DOHH2 (cell line): ENCODE measurements at regions not wholly inside any gene's neighbourhood (a gene's known extent, or its start where the extent isn't known, plus 50 kb on each side); places are given as distances from the start of the nearest gene placed in this dataset.
A peak's percentile ranks its signal among the peaks of the same experiment; 100 is the strongest.

Experiments
- H3F3A ChIP-seq: fragments of 200-600 bp; sonication (generic), shearing (Covaris generic); 2 replicates; pipeline ENCODE4 v1.6.0; 2016; ENCODE audit warnings: antibody characterized with exemption, mild to moderate bottlenecking; ENCODE audit not compliant: control insufficient read depth, insufficient read depth
- H3K27ac ChIP-seq: fragments of 200-600 bp; sonication (generic); 2 replicates; pipeline ENCODE4 v1.5.1; 2014; ENCODE audit warnings: low read depth, mild to moderate bottlenecking, low read length, moderate library complexity
- H3K27me3 ChIP-seq: fragments of 200-600 bp; sonication (generic); 2 replicates; pipeline ENCODE4 v1.6.1; 2014; ENCODE audit warnings: mild to moderate bottlenecking, low read length, mixed read lengths; ENCODE audit not compliant: control insufficient read depth
- H3K36me3 ChIP-seq: fragments of 200-600 bp; sonication (generic); 2 replicates; pipeline ENCODE4 v1.6.1; 2014; ENCODE audit warnings: mild to moderate bottlenecking, low read length, moderate library complexity, mixed read lengths; ENCODE audit not compliant: control insufficient read depth
- H3K4me1 ChIP-seq: fragments of 200-600 bp; sonication (generic); 2 replicates; pipeline ENCODE4 v1.6.1; 2014; ENCODE audit warnings: mild to moderate bottlenecking, low read length, mixed read lengths; ENCODE audit not compliant: control insufficient read depth
- H3K4me2 ChIP-seq: fragments of 200-600 bp; sonication (generic); 2 replicates; pipeline ENCODE4 v1.6.0; 2014; ENCODE audit warnings: mild to moderate bottlenecking, low read length, moderate library complexity
- H3K4me3 ChIP-seq: fragments of 200-600 bp; sonication (generic); 2 replicates; pipeline ENCODE4 v1.5.1; 2014; ENCODE audit warnings: mild to moderate bottlenecking, low read length, mixed read lengths
- H3K79me2 ChIP-seq: fragments of 200-600 bp; sonication (generic); 2 replicates; pipeline ENCODE4 v1.6.1; 2014; ENCODE audit warnings: mild to moderate bottlenecking, low read length, mixed read lengths; ENCODE audit not compliant: control insufficient read depth
- H3K9me2 ChIP-seq: fragments of 200-600 bp; sonication (generic); replicated peaks from 2 replicates; pipeline ENCODE4 v1.6.1; 2014; ENCODE audit warnings: mild to moderate bottlenecking, low read length, mixed read lengths; ENCODE audit not compliant: control insufficient read depth
- H3K9me3 ChIP-seq: fragments of 200-600 bp; sonication (generic); 2 replicates; pipeline ENCODE4 v1.6.1; 2014; ENCODE audit warnings: antibody characterized with exemption, low read length, mixed read lengths; ENCODE audit not compliant: control insufficient read depth, insufficient read depth
- H4K20me1 ChIP-seq: fragments of 200-600 bp; sonication (generic); 2 replicates; pipeline ENCODE4 v1.6.0; 2014; ENCODE audit warnings: low read depth, mild to moderate bottlenecking, antibody characterized with exemption, low read length, moderate library complexity; ENCODE audit not compliant: control insufficient read depth, insufficient read depth
- EZH2phosphoT487 ChIP-seq: fragments of 200-600 bp; sonication (generic); IDR thresholded peaks from 2 replicates; pipeline ENCODE4 v1.6.1; 2017; ENCODE audit warnings: borderline replicate concordance, mild to moderate bottlenecking, antibody characterized with exemption, low read length, moderate library complexity, mixed read lengths
- TF ChIP-seq, protein P1 (sequence below): fragments of 200-600 bp; sonication (generic); IDR thresholded peaks from one replicate; pipeline ENCODE4 v1.5.1; 2014; ENCODE audit warnings: antibody characterized with exemption, mild to moderate bottlenecking, low read depth, low read length; ENCODE audit not compliant: poor library complexity, severe bottlenecking

- Histone ChIP-seq H3K36me3 (no peaks in the 10 kb centered on the region), H3K4me1 (no peaks in the 10 kb centered on the region), H3K4me3 (no peak overlapping the region), H3K27ac (no peak overlapping the region), H3K79me2 (no peaks in the 10 kb centered on the region), H3K9me3 (no peaks in the 10 kb centered on the region), H4K20me1 (no peaks in the 10 kb centered on the region), H3K9me2 (no peaks in the 10 kb centered on the region), H3K27me3 (no peaks in the 10 kb centered on the region), H3K4me2 (no peak overlapping the region), H3F3A (no peaks in the 10 kb centered on the region)
- no peak for TF ChIP-seq EZH2phosphoT487
- TF ChIP-seq, protein P1, sequence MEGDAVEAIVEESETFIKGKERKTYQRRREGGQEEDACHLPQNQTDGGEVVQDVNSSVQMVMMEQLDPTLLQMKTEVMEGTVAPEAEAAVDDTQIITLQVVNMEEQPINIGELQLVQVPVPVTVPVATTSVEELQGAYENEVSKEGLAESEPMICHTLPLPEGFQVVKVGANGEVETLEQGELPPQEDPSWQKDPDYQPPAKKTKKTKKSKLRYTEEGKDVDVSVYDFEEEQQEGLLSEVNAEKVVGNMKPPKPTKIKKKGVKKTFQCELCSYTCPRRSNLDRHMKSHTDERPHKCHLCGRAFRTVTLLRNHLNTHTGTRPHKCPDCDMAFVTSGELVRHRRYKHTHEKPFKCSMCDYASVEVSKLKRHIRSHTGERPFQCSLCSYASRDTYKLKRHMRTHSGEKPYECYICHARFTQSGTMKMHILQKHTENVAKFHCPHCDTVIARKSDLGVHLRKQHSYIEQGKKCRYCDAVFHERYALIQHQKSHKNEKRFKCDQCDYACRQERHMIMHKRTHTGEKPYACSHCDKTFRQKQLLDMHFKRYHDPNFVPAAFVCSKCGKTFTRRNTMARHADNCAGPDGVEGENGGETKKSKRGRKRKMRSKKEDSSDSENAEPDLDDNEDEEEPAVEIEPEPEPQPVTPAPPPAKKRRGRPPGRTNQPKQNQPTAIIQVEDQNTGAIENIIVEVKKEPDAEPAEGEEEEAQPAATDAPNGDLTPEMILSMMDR, result peak; percentile 30
Measured at GRCh38 chr7:8991159-8991558, 557.8 kb downstream of the NXPH1 start.

DNA sequence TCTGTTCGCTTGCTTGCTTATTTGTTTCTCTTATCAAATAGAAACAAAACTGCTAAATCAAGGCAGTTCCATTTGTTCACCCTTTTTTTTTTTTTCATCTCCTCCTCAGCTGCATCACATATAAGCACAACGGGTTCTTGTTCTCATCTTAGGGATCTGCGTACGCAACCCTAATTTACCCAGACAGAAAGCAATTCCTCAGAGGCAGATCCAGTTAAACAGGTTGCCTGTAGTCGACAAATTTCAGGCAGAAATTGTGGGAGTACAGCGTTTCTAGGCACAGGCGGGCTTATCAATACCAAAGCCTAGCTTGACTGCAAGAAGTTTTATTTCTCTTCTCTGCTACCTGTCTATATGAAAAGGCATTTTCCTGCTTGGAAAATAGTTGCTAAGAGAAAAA lies 565.4 kb downstream of the NXPH1 start:
- Histone ChIP-seq H3K4me1 (no peaks in the 10 kb centered on the region), H4K20me1 (no peaks in the 10 kb centered on the region), H3K27me3 (no peaks in the 10 kb centered on the region), H3K79me2 (no peaks in the 10 kb centered on the region), H3K9me2 (no peaks in the 10 kb centered on the region), H3F3A (no peaks in the 10 kb centered on the region), H3K4me3 (no peak overlapping the region), H3K4me2 (no peak overlapping the region), H3K27ac (no peak overlapping the region), H3K36me3 (no peaks in the 10 kb centered on the region), H3K9me3 (no peaks in the 10 kb centered on the region)
- no peak for TF ChIP-seq EZH2phosphoT487
- TF ChIP-seq, protein P1, result no peak

GRCh38 chr7:9013940-9014339 lies 580.5 kb downstream of the NXPH1 start:
- no peak for TF ChIP-seq EZH2phosphoT487
- TF ChIP-seq, protein P1, result no peak
- no peaks in the 10 kb centered on the region for H3K27me3 ChIP-seq
- no peak overlapping the region for H3K4me2 ChIP-seq
- no peaks in the 10 kb centered on the region for H3F3A ChIP-seq
- no peaks in the 10 kb centered on the region for H3K4me1 ChIP-seq
- H3K79me2 ChIP-seq, result no peaks in the 10 kb centered on the region
- no peaks in the 10 kb centered on the region for H3K36me3 ChIP-seq
- no peak overlapping the region for H3K27ac ChIP-seq
- H3K4me3 ChIP-seq, result no peak overlapping the region
- H3K9me3 ChIP-seq, result no peaks in the 10 kb centered on the region
- no peaks in the 10 kb centered on the region for H3K9me2 ChIP-seq
- no peaks in the 10 kb centered on the region for H4K20me1 ChIP-seq

DNA sequence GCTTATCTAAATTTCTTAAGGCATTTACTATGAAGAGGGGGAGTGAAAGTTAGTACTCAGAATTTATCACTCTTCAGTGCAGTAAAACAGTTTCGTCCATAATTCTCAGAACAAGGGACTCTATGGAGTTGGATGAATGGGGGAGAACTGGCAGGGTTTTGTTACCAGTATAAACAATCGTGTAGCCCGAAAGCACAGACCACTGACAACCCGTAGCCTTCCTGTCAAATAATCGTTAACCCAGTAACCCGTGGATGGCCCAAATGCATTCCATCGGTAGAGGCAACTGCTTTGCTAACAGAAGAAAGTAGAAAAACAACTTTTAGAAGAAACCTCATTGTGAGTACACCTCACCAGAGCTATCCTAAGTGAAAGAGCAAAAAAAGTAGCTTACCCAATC lies 583.9 kb downstream of the NXPH1 start:
- Histone ChIP-seq H3K4me1 (no peaks in the 10 kb centered on the region), H3K9me2 (no peaks in the 10 kb centered on the region), H3K27ac (no peak overlapping the region), H3K4me3 (no peak overlapping the region), H4K20me1 (no peaks in the 10 kb centered on the region), H3K9me3 (no peaks in the 10 kb centered on the region), H3K4me2 (no peak overlapping the region), H3F3A (no peaks in the 10 kb centered on the region), H3K79me2 (no peaks in the 10 kb centered on the region), H3K27me3 (no peaks in the 10 kb centered on the region), H3K36me3 (no peaks in the 10 kb centered on the region)
- no peak for TF ChIP-seq EZH2phosphoT487
- TF ChIP-seq, protein P1, result no peak
